Fibroblast of lung (primary cell): ENCODE measurements at regions not wholly inside any gene's neighbourhood (a gene's known extent, or its start where the extent isn't known, plus 50 kb on each side); places are given as distances from the start of the nearest gene placed in this dataset.

ENCODE experiments used
- CTCF ChIP-seq, 2 donors: IDR thresholded peaks in 1 of 2; conservative IDR thresholded peaks in 1 of 2; 1 replicate in 1 of 2; 2 replicates in 1 of 2; pipeline ENCODE4 v1.5.1; 2011 to 2012; ENCODE audit warnings: low read length in 2 of 2, control low read depth in 1 of 2, inconsistent platforms in 1 of 2, low read depth in 1 of 2, mild to moderate bottlenecking in 1 of 2
- EZH2 ChIP-seq: IDR thresholded peaks from 2 replicates; pipeline ENCODE4 v1.5.1; 2012; ENCODE audit warnings: low read length, control low read depth, mild to moderate bottlenecking; ENCODE audit errors: missing control alignments

DNA sequence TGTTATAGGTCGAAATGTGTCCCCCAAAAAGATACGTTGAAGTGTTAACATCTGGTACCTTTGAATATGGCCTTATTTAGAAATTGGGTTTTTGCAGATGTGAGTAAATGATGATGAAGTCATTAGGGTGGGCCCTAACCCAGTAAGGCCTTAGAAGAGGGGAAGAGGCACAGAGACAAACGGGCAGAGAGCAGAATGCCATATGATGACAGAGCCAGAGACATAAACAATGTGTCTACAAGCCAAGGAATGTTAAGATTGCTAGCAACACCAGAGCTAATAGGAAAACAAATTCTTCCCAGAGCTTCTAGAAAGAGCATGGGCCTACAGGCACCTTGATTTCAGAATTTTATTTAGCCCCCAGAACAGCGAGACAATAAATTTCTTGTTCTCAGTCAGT is 693.1 kb upstream of the NECTIN3 start:
- TF ChIP-seq CTCF (conservative IDR thresholded peaks at IDR 0.05 in 1 of 2, IDR thresholded peaks at IDR 0.05 in 1 of 2; ENCODE audit: low read depth in 1 of 2, low read length in 2 of 2): no peak
- no peak for TF ChIP-seq EZH2
